ENCODE measurements at regions not wholly inside any gene's neighbourhood (a gene's known extent, or its start where the extent isn't known, plus 50 kb on each side); places are given as distances from the start of the nearest gene placed in this dataset.

- no peak for DNase-seq (ENCODE audit: low read depth, low spot score)
Measured at GRCh38 chr12:73341559-73342247, 1069.5 kb downstream of the TRHDE start.

- no peak for DNase-seq (ENCODE audit: low read depth, low spot score)
Measured at GRCh38 chr12:73342733-73343132, 1070.6 kb downstream of the TRHDE start.

GRCh38 chr12:73352826-73353225, 1080.7 kb downstream of the TRHDE start:
- no peak for DNase-seq (ENCODE audit: low read depth, low spot score)

- no peak for DNase-seq (ENCODE audit: low read depth, low spot score)
Measured at GRCh38 chr12:73361156-73361863, 1089.1 kb downstream of the TRHDE start.

- no peak for DNase-seq (ENCODE audit: low read depth, low spot score)
Measured at GRCh38 chr12:73361864-73362230, 1089.7 kb downstream of the TRHDE start.

- no peak for DNase-seq (ENCODE audit: low read depth, low spot score)
Measured at GRCh38 chr12:73362666-73363065, 1090.5 kb downstream of the TRHDE start.

- DNase-seq (ENCODE audit: low read depth, low spot score), result no peak
Measured at GRCh38 chr12:73372856-73373255, 1100.7 kb downstream of the TRHDE start.

GRCh38 chr12:73374360-73374759, 1102.2 kb downstream of the TRHDE start:
- DNase-seq (ENCODE audit: low read depth, low spot score), result no peak

GRCh38 chr12:73383584-73384222, 1111.5 kb downstream of the TRHDE start:
- no peak for DNase-seq (ENCODE audit: low read depth, low spot score)

- DNase-seq (ENCODE audit: low read depth, low spot score), result no peak
Measured at GRCh38 chr12:73384592-73384991, 1112.4 kb downstream of the TRHDE start.

- no peak for DNase-seq (ENCODE audit: low read depth, low spot score)
Measured at GRCh38 chr12:73390261-73390660, 1118.1 kb downstream of the TRHDE start.

GRCh38 chr12:73413051-73413450, 1124.6 kb upstream of the ATXN7L3B start:
- no peak for DNase-seq (ENCODE audit: low read depth, low spot score)

- DNase-seq (ENCODE audit: low read depth, low spot score), result no peak
Measured at GRCh38 chr12:73413974-73414373, 1123.7 kb upstream of the ATXN7L3B start.

- DNase-seq (ENCODE audit: low read depth, low spot score), result no peak
Measured at GRCh38 chr12:73414926-73415325, 1122.7 kb upstream of the ATXN7L3B start.

- no peak for DNase-seq (ENCODE audit: low read depth, low spot score)
Measured at GRCh38 chr12:73418541-73418940, 1119.1 kb upstream of the ATXN7L3B start.

- no peak for DNase-seq (ENCODE audit: low read depth, low spot score)
Measured at GRCh38 chr12:73421832-73422231, 1115.8 kb upstream of the ATXN7L3B start.

GRCh38 chr12:73424484-73424883, 1113.2 kb upstream of the ATXN7L3B start:
- DNase-seq (ENCODE audit: low read depth, low spot score), result no peak

- no peak for DNase-seq (ENCODE audit: low read depth, low spot score)
Measured at GRCh38 chr12:73445658-73446324, 1091.8 kb upstream of the ATXN7L3B start.

GRCh38 chr12:73452672-73453469, 1084.8 kb upstream of the ATXN7L3B start:
- no peak for DNase-seq (ENCODE audit: low read depth, low spot score)

GRCh38 chr12:73460212-73460611, 1077.4 kb upstream of the ATXN7L3B start:
- DNase-seq (ENCODE audit: low read depth, low spot score), result no peak

GRCh38 chr12:73465106-73465505, 1072.5 kb upstream of the ATXN7L3B start:
- no peak for DNase-seq (ENCODE audit: low read depth, low spot score)

GRCh38 chr12:73486256-73486655, 1051.4 kb upstream of the ATXN7L3B start:
- no peak for DNase-seq (ENCODE audit: low read depth, low spot score)
